ENCODE measurements at regions not wholly inside any gene's neighbourhood (a gene's known extent, or its start where the extent isn't known, plus 50 kb on each side); places are given as distances from the start of the nearest gene placed in this dataset.
"Not testable (repeated sequence)": the region's sequence is repeated elsewhere in the genome, so short reads cannot be mapped to it uniquely, and the experiment has no call there.

- DNase-seq, result no peak
- in situ Hi-C loops (cut with MboI; ENCODE audit: low pct_unique_long_range_greater_than_20kb, low sequenced_read_pairs), result no loop called here
Observed at GRCh38 chr7:82511542-82511941, 68.0 kb upstream of the CACNA2D1 start.

GRCh38 chr7:82507976-82508677 is 64.5 kb upstream of the CACNA2D1 start:
- in situ Hi-C loops (cut with MboI; ENCODE audit: low pct_unique_long_range_greater_than_20kb, low sequenced_read_pairs), result no loop called here
- DNase-seq, result peak; percentile 7

GRCh38 chr7:82507365-82507975 is 63.9 kb upstream of the CACNA2D1 start:
- in situ Hi-C loops (cut with MboI; ENCODE audit: low pct_unique_long_range_greater_than_20kb, low sequenced_read_pairs), result no loop called here
- DNase-seq, result no peak

GRCh38 chr7:82506702-82507101 is 63.1 kb upstream of the CACNA2D1 start:
- DNase-seq, result no peak
- in situ Hi-C loops (cut with MboI; ENCODE audit: low pct_unique_long_range_greater_than_20kb, low sequenced_read_pairs), result no loop called here

- no peak for DNase-seq
- in situ Hi-C loops (cut with MboI; ENCODE audit: low pct_unique_long_range_greater_than_20kb, low sequenced_read_pairs), result no loop called here
Observed at GRCh38 chr7:82506208-82506607, 62.6 kb upstream of the CACNA2D1 start.

- DNase-seq, result no peak
- in situ Hi-C loops (cut with MboI; ENCODE audit: low pct_unique_long_range_greater_than_20kb, low sequenced_read_pairs), result no loop called here
Observed at GRCh38 chr7:82501346-82501745, 57.8 kb upstream of the CACNA2D1 start.

GRCh38 chr7:82499546-82499945 is 56.0 kb upstream of the CACNA2D1 start:
- DNase-seq; in situ Hi-C loops (cut with MboI; ENCODE audit: low pct_unique_long_range_greater_than_20kb, low sequenced_read_pairs): not testable (repeated sequence)

GRCh38 chr7:82494420-82494819 is 50.8 kb upstream of the CACNA2D1 start:
- DNase-seq, result no peak
- in situ Hi-C loops (cut with MboI; ENCODE audit: low pct_unique_long_range_greater_than_20kb, low sequenced_read_pairs), result no loop called here

Data from KBM-7 (cell line).